Hepatocyte (in vitro differentiated cells): ENCODE measurements at regions not wholly inside any gene's neighbourhood (a gene's known extent, or its start where the extent isn't known, plus 50 kb on each side); places are given as distances from the start of the nearest gene placed in this dataset.

ENCODE experiments used
- DNase-seq: peaks from one replicate; pipeline ENCODE4 v3.0.0-alpha.2; 2016; ENCODE audit warnings: low spot score
- H2AFZ ChIP-seq: fragments of 200-600 bp; sonication (generic); 2 replicates; pipeline ENCODE4 v1.6.0; 2016; ENCODE audit warnings: antibody characterized with exemption, mild to moderate bottlenecking
- H3K27ac ChIP-seq: fragments of 200-600 bp; sonication (generic); 2 replicates; pipeline ENCODE4 v1.5.1; 2016; ENCODE audit warnings: mild to moderate bottlenecking
- H3K27me3 ChIP-seq: fragments of 200-600 bp; sonication (generic); 2 replicates; pipeline ENCODE4 v1.6.1; 2016
- H3K36me3 ChIP-seq: fragments of 200-600 bp; sonication (generic); replicated peaks from 2 replicates; pipeline ENCODE4 v1.5.1; 2016; ENCODE audit warnings: low read depth; ENCODE audit not compliant: insufficient read depth
- H3K4me1 ChIP-seq: fragments of 200-600 bp; sonication (generic); 2 replicates; pipeline ENCODE4 v1.5.1; 2016; ENCODE audit warnings: mild to moderate bottlenecking, moderate library complexity; ENCODE audit not compliant: insufficient read depth
- H3K4me2 ChIP-seq: fragments of 200-600 bp; sonication (generic); 2 replicates; pipeline ENCODE4 v1.6.0; 2016
- H3K4me3 ChIP-seq: fragments of 200-600 bp; sonication (generic); 2 replicates; pipeline ENCODE4 v1.5.1; 2016; ENCODE audit warnings: mild to moderate bottlenecking
- H3K79me2 ChIP-seq: fragments of 200-600 bp; sonication (generic); 2 replicates; pipeline ENCODE4 v1.6.0; 2017; ENCODE audit warnings: mild to moderate bottlenecking
- H3K9me2 ChIP-seq: fragments of 200-600 bp; sonication (generic); replicated peaks from 2 replicates; pipeline ENCODE4 v1.6.0; 2017; ENCODE audit warnings: mild to moderate bottlenecking; ENCODE audit not compliant: insufficient read depth
- H3K9me3 ChIP-seq: fragments of 200-600 bp; sonication (generic); 2 replicates; pipeline ENCODE4 v1.5.1; 2016; ENCODE audit warnings: low read depth, mild to moderate bottlenecking
- H4K20me1 ChIP-seq: fragments of 200-600 bp; sonication (generic); 2 replicates; pipeline ENCODE4 v1.6.0; 2016; ENCODE audit warnings: mild to moderate bottlenecking; ENCODE audit not compliant: insufficient read depth, poor library complexity, severe bottlenecking
- EZH2 ChIP-seq: fragments of 200-600 bp; sonication (generic); IDR thresholded peaks from 2 replicates; pipeline ENCODE4 v1.6.1; 2016; ENCODE audit warnings: antibody characterized with exemption, mild to moderate bottlenecking, borderline replicate concordance
- EZH2phosphoT487 ChIP-seq: fragments of 200-600 bp; sonication (generic); IDR thresholded peaks from one replicate; pipeline ENCODE4 v1.6.1; 2018; ENCODE audit warnings: antibody characterized with exemption, mild to moderate bottlenecking, low read depth, moderate library complexity; ENCODE audit not compliant: unreplicated experiment, severe bottlenecking
- WGBS: methylation state at CpG from one replicate; pipeline ENCODE4 v1.1.6; 2016; ENCODE audit warnings: low lambda C conversion rate; ENCODE audit errors: missing lambda C conversion rate; 5-methylcytosine and 5-hydroxymethylcytosine counted together
- TF ChIP-seq, protein P1 (sequence below): fragments of 200-600 bp; sonication (generic); IDR thresholded peaks from 2 replicates; pipeline ENCODE4 v1.5.1; 2016; ENCODE audit warnings: antibody characterized with exemption, mild to moderate bottlenecking; ENCODE audit not compliant: poor library complexity

DNA sequence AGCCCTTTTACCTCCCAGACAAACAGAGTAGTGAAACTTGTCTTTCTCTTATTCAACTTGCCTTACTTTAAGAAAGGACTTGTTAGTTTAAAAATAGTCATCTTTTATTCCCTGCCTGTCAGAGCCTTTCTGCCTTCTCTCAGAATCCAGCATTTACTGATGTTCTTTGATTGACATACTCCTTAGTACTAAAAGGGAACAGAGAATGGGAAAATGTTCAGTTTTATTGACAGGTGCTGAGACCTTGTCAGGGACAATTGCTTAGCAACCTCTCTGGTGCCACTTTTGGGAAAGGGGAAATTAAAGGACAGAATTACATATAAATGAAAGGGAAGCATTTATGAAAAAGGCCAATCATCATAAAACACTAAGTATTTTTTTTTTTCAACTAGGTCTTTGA is 378.3 kb downstream of the PDCD6IP start:
- no peaks in the 10 kb centered on the region for H3K79me2 ChIP-seq
- H3K9me3 ChIP-seq, result no peaks in the 10 kb centered on the region
- H3K27ac ChIP-seq, result no peak overlapping the region
- no peak overlapping the region for H3K4me2 ChIP-seq
- no peaks in the 10 kb centered on the region for H3K27me3 ChIP-seq
- no peak overlapping the region for H2AFZ ChIP-seq
- no peak for DNase-seq
- TF ChIP-seq, protein P1, sequence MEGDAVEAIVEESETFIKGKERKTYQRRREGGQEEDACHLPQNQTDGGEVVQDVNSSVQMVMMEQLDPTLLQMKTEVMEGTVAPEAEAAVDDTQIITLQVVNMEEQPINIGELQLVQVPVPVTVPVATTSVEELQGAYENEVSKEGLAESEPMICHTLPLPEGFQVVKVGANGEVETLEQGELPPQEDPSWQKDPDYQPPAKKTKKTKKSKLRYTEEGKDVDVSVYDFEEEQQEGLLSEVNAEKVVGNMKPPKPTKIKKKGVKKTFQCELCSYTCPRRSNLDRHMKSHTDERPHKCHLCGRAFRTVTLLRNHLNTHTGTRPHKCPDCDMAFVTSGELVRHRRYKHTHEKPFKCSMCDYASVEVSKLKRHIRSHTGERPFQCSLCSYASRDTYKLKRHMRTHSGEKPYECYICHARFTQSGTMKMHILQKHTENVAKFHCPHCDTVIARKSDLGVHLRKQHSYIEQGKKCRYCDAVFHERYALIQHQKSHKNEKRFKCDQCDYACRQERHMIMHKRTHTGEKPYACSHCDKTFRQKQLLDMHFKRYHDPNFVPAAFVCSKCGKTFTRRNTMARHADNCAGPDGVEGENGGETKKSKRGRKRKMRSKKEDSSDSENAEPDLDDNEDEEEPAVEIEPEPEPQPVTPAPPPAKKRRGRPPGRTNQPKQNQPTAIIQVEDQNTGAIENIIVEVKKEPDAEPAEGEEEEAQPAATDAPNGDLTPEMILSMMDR, result no peak
- no peak for TF ChIP-seq EZH2
- no peaks in the 10 kb centered on the region for H4K20me1 ChIP-seq
- H3K4me1 ChIP-seq, result peaks cover 5% of the 10 kb centered on the region
- H3K9me2 ChIP-seq, result no peaks in the 10 kb centered on the region
- H3K36me3 ChIP-seq, result no peaks in the 10 kb centered on the region
- H3K4me3 ChIP-seq, result no peak overlapping the region

DNA sequence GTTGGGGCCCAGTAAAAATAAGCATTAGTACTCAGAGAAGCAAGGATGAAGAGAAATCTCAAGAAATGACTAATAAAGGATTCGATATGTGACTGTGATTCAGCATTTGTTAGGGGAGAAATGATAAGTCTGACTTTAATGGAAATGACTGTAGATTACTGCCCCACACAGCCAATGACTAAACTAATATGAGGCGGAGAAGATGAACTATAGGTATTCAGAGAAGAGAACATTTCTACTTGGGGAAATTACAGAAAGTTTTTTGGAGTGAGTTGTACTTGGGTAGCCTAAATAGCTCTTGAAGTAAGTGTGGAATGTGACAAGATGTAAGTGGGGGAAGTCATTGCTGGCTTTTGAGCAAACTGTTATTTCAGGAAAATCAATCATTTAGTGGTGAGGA is 380.0 kb downstream of the PDCD6IP start:
- Histone ChIP-seq H3K27ac (no peak overlapping the region), H4K20me1 (no peaks in the 10 kb centered on the region), H3K27me3 (no peaks in the 10 kb centered on the region), H3K4me2 (no peak overlapping the region), H3K9me2 (no peaks in the 10 kb centered on the region), H3K9me3 (no peaks in the 10 kb centered on the region), H3K4me1 (peaks cover 5% of the 10 kb centered on the region), H3K36me3 (no peaks in the 10 kb centered on the region), H2AFZ (no peak overlapping the region), H3K4me3 (no peak overlapping the region), H3K79me2 (no peaks in the 10 kb centered on the region)
- TF ChIP-seq EZH2 (no peak), EZH2phosphoT487 (no peak)
- TF ChIP-seq, protein P1, result no peak
- WGBS, result 97% methylated on average over 2 of the region's 2 CpGs
- no peak for DNase-seq

DNA sequence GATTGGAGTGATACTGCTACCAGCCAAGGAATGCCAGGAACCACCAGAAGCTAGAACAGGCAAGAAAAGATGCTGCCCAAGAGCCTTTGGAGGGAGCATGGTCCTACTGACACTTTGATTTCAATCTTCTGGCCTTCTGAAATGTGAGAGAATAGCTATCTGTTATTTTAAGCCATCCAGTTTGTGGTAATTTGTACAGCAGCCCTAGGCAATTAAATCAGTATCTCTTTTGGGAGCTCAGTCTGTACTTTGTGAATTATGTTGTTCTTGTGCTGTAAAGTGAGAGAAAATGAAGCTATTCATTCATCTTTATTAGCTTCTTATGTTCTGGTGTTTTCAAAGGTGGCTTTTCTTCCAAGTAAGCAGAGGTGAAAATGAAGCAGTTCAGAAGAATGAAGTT is 381.3 kb downstream of the PDCD6IP start:
- DNase-seq, result no peak
- no peak for TF ChIP-seq EZH2
- TF ChIP-seq EZH2phosphoT487, result no peak
- TF ChIP-seq, protein P1, result no peak
- Histone ChIP-seq H2AFZ (no peak overlapping the region), H3K9me2 (no peaks in the 10 kb centered on the region), H3K4me1 (peaks cover 9% of the 10 kb centered on the region), H3K27ac (no peak overlapping the region), H3K79me2 (no peaks in the 10 kb centered on the region), H4K20me1 (no peaks in the 10 kb centered on the region), H3K9me3 (no peaks in the 10 kb centered on the region), H3K36me3 (no peaks in the 10 kb centered on the region), H3K27me3 (no peaks in the 10 kb centered on the region), H3K4me3 (no peak overlapping the region), H3K4me2 (no peak overlapping the region)

DNA sequence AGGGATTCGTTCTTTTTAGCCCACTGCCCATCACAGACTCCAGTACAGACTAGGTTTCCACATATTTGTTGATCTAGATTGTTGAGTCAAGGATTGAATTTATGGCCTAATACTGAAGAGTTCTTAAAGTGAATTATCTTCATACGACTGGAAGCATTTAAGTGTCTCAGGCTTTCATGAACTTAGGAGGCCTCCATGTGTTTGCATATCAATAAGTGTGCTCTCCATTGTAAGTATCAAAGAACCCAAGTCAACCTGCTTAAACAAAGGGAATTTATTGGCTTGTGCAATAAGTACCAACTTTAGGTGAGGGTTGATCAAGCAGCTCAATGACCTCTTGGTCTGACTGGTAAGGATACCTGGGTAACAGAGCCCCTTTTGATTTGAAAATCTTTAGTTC is 382.1 kb downstream of the PDCD6IP start:
- Histone ChIP-seq H3K27me3 (no peaks in the 10 kb centered on the region), H2AFZ (no peak overlapping the region), H3K27ac (no peak overlapping the region), H3K4me1 (peaks cover 5% of the 10 kb centered on the region), H3K4me3 (no peak overlapping the region), H3K9me3 (no peaks in the 10 kb centered on the region), H3K4me2 (no peak overlapping the region), H3K36me3 (no peaks in the 10 kb centered on the region), H4K20me1 (no peaks in the 10 kb centered on the region), H3K9me2 (no peaks in the 10 kb centered on the region), H3K79me2 (no peaks in the 10 kb centered on the region)
- TF ChIP-seq EZH2phosphoT487 (no peak), EZH2 (no peak)
- TF ChIP-seq, protein P1, result no peak
- no peak for DNase-seq
- 72% methylated on average over 2 of the region's 2 CpGs for WGBS
